Stimulated activated CD4-positive, alpha-beta T cell treated with anti-CD3 and anti-CD28 coated beads, Interleukin-15, amount 100 ng/mL, for 48 hours (primary cell): ENCODE measurements at regions not wholly inside any gene's neighbourhood (a gene's known extent, or its start where the extent isn't known, plus 50 kb on each side); places are given as distances from the start of the nearest gene placed in this dataset.

Experiments used
- DNase-seq, 2 donors: peaks; one replicate each; pipeline ENCODE4 v3.0.0-alpha.2; 2020; ENCODE audit warnings: low read depth in 2 of 2

DNA sequence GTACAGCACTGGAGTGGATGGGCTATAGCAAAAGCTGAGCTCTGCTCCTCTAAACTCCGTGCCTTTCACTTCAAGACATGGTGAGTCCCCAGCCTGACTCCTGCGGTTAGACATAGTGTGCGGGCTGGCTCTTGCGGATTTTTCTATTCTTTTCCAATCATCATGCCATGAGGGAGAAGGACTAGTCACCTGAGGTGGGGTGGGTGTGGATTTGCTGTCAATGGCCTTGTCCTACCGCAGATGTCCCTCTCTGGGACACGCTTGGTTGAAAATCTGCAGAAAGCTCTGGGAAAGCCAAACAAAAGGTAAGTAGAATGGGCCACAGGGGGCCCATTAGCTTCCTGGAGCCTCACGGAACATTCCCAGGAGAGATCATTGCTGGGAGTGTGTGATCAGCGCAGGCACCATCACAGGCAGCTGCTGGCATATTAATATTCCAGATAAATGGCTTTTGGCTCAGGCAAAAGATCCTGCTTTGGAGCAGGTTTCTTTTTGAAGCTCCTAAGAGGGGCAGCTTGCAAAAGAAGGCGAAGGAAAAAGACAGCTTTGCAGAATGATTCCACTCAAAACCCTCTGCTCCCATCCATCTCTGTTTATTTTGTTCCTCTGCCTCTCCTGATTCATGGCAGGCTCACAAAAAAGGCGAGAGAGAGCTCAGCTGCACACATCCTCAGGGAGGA lies 509.0 kb upstream of the ZMIZ1 start:
- no peak for DNase-seq

DNA sequence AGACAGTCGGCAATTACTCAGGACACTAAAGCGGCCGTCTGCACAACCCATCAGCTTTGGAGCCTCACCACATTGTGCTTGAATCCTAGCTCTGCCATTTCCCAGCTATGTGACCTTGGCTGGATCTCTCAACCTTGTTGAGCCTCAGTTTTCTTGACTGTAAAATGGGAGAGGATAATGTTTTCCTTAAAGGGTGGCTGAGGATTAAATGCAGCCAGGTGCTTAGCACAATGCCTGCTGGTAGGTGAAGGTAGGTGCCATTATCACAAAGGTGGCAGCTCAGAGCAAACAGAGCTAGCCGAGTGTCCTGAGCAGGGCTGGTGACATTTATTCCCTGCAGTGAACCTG lies 508.5 kb upstream of the ZMIZ1 start:
- DNase-seq = no peak

DNA sequence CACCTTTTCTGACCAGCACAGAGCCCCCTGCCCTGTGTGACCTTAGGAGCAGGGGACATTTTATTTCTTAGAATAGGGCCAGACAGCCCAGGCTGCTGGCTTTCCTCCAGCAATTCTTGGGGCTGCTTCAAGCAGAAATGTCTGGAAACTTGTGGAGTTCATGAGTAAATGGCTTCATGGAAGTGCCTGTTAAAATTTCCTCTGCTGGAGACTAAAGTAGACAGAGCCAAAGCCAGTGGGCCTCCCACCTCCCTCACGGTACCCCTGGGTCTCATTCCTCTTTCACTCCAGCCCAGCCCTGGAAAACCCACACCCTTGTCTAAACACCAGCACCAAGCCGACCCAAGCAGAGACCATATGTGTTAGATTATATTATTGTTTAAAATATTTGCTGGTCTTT lies 505.5 kb upstream of the ZMIZ1 start:
- no peak for DNase-seq

DNA sequence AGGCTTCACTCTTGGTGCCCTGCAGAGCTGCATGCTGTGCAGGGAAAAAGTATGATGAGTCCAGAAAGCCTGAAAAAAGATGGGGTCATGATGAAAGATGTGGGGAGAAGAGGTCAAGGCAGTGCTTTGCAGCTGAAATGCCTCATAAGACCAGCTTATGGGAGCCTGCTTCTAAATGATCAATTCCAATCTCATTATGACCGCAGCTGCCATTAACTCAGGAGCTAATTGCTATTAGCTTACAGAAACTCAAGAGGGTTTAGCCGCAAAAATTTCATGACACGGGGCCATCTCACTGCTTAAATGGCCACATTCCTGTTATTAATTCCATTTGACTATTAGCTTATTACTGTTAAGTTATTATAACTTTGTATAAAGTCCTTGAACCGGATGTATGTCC lies 502.9 kb upstream of the ZMIZ1 start:
- no peak for DNase-seq

DNA sequence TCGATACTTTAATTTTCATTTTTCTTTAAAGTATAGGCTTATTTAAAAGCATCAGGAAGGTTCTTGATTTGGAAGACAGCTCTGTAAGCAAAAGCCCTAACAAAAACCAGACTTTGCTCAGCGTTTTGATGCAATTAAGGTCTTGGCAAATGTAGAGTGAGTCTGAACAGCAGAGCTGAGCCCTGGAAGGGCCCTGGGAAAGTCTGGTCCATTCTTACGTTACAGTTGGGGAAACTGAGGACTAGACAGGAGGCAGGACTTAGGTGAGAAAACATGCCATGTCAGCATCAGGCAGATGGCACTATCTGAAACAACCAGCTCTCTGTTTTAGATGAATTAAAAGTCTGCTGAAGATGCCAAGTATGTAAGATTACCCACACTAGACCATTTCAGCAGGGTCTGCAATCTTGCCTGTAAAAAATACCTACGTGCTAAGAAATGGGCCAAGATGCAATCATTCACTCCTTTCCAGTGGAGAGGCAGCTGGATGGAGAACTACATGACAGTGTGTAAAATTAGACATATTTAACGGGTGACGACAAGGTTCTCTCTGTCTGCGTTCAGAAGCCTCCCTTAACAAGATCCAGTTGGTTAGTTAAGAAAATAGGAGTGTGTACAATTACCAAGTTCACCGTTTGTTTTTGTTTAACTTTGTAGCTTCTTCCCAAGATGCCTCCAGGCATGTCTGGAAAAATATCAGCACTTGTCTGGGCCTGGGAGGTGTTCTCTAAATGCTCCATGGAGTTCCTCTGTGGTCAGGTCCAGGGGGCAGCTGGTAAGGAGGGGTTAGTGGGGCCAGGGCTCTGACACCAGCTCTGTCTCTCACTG lies 502.3 kb upstream of the ZMIZ1 start:
- DNase-seq = no peak

DNA sequence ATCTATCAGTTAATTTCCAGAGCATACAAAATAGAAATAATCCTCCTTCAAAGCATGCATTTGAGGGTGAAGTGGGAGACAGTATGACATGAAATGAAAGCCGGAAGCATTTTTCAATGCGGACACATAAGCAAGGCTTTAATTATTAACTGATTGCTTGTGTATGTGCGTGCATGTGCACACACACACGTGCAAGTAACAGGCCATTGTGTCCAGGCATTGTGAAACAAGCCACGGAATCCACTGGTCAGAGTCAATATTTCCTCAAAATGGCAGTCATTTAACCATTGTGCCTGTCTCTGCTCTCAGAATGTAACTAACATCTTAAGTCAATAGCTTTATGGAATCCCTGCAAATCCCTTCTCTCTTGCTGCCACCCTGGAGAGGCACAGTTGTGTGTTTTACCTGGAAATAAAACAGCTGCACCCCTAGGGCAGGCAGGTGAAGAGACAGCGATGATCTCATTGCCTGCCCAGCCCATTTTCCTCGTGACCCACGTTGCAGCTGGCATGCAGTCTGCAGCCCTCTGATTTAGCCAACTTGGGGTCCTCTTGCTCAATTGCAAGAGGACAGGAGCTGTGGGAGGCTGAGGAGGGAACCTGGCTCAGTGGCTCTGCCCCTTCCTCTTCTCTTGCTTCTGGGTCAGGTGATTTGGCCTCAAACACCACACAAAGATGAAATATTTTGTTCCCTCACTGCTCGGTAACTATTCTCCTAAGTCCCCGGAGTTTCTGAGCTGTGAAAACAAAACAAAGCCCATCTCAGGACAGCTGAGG lies 500.9 kb upstream of the ZMIZ1 start:
- DNase-seq = no peak

DNA sequence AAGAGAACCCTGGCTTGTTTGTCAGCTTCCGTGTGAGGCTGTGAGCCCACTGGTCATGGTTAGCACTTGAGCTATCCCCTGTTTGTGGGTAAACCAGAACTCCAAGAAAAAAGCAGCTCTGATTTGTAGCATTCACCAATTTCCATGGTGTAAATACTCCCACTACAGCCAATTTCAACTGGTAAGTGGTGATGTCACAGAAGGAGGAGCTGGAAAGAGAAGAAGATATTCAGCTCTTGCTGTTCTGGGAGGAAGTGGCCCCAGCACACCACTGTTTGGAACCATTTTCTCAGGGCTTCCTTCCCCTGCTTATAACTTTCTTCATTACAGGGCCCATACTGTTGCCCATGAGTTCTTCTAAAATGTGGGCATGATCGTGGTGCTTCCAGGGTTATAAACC lies 500.1 kb upstream of the ZMIZ1 start:
- DNase-seq = no peak

DNA sequence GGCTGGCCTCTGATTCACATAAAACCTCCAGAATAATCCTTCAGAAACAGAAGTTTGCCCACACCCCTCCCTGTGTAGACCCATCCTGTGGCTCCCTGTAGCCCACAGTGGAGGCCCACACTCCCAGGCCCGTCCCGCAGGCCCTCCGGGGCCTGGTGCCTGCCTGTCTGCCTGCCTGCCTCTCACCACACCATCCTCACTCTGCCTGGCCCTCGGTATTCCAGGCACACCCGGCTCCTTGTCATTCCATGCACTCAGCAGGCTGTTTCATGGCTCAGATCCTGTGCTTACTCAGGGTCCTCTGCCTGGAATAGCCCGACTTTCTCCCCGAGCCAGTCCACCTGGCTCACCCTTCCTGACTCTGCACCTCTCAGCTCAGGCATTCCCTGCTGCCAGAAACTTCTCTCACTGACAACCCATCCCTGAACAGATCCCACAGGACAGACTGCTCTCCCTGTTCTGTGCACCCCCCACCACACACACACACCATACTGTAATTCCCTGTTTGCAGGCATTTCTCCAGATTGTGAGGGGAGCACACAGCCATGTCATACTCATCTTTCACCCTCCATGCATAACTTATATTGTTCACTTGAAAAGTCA lies 498.0 kb upstream of the ZMIZ1 start:
- DNase-seq = no peak

DNA sequence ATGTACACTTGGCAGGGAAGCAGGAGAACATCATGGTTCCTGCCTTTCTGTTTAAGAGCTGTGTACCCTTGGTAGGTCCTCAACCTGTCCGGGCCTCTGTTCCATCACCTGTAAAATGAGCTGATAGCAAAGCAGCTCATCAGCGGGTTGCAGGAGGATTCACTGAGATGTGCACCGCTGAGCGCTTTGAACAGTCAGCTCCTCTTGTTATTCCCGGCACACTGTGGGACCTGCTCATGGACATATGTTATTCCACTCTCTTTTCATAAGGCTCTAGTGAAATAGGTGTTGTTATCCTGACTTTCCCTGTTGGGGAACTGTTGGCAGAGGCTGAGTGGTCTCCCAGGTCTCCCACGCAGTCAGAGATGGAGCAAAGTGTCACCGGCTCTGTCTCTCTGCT lies 497.5 kb upstream of the ZMIZ1 start:
- no peak for DNase-seq

DNA sequence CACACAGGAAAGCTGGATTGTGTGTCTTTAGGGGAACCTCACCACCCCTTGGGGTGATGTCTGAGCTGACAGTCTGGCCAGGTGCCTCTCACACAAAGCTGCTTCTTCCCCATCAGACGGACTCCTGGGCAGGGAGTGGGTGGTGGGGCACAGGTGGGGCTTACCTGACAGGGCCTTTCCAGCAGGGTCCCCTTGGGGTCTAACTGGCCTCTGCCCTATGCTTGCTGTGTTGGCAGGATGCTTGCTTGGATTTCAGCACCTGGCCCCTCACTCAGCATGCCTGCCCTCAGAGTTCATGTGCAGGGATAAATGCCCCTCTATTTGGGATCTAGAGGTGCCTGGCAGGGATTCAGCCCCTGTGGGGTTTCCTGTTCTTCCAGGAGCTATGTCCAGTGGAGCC lies 496.9 kb upstream of the ZMIZ1 start:
- DNase-seq = no peak

DNA sequence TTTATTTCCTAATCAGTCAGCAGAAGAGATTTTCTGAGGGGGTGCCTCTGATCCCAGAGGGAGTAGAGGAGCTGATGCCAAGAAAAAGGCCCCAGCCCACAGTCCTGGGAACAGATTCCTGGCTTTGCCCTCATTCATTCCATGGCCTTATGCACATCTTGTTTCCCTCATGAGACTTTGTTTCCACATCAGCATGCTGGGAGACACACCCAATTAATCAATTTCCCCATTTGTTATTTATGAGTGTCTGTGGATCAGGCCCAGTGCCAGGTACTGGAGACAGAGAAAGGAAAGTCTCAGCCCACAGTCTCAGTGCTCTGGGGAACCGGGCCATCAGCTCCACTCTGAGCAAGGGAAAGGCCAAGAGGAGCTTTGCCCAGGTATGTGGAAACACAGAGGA lies 496.2 kb upstream of the ZMIZ1 start:
- DNase-seq = no peak

DNA sequence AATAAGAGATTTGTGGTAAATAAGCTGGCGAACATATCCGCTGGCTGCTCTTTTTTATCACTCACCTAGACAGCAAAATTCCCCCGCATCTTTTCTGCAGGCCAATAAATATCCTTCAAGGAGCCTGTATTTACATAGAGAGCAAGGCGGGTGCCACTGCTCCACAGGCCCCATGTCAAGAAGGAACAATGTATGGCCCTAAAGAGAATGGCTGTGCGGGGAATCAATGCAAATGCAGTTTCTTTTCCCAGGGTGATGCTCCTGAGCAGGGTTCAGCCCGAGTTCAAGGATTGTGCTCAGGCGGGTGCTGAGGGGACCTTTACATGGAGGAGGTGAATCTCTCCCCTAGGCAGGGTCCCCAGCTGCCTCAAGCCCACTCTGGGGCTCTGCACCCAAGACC lies 494.2 kb upstream of the ZMIZ1 start:
- no peak for DNase-seq

DNA sequence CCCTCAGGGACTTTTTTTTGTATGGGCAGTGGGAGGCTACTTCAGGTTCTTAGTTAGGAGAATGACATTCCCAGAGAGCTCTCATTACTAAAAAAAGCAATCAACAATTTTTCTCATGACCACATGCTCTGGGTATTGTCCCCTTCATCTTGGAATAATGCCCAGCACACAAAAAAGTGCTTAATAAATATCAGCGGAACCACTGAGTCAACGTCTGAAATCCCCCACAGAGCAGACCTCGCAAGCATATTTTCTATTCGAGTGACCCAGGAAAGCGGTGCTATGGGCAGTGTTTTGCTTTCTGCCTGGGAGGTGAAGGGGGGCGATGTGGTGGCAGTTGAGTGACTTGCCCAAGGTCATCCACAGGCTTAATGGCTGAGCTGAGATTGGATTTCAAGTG lies 493.4 kb upstream of the ZMIZ1 start:
- no peak for DNase-seq

DNA sequence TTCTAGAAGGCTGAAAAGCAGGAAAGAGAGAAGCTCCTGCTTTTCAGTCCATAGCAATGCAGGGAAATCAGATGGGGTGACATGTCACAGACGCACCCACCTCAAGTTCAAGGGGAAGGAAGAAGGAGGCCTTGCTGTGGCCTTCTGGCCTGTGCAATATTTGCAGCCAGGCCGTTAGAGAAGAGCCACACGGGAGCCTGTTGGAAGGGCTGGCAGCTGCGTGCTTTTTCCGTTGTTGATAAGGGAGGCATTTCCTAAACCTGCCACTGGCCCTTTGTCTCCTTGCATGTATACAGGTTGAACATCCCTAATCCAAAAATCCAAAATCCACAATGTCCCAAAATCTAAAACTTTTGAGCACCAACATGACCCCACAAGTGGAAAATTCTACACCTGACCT lies 492.5 kb upstream of the ZMIZ1 start:
- no peak for DNase-seq

DNA sequence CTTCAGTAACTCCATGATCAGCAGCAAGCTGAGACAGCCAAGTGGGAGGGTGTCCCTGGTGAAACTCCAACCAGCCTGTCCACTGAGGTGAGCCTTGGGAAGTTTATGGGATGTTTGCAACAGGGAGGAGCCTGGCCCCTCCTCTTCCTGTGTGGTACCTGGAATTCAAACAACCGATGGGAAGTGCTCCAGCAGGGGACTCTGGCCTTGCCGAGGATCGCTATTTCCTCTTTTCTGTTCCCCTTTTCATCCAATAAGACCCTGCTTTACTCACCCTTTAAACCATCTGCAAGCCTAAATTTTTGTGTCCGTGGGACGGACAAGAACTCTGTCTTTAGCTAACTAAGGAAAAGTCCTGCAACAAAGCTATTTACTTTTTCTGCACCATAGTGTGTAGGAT lies 491.1 kb upstream of the ZMIZ1 start:
- DNase-seq = no peak

DNA sequence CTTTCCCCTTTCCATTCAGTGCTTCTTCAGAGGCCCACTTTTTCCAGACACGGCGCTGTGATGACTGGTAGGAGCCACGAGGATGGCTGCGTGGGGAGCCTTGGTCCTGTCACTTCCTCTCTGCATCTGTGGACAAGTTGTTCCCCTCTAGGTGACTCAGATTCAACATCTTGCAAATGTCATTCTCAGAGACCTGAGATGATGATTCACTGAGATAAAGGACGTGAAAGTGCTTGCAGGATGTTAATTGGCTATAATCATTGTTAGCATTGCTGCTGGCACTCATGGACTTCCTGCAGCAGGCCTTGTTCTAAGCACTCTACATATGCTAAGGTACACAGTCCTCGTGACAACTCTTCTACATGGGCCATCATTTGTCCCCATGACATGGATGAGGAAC lies 489.8 kb upstream of the ZMIZ1 start:
- peak; percentile 51 to 63 for DNase-seq

DNA sequence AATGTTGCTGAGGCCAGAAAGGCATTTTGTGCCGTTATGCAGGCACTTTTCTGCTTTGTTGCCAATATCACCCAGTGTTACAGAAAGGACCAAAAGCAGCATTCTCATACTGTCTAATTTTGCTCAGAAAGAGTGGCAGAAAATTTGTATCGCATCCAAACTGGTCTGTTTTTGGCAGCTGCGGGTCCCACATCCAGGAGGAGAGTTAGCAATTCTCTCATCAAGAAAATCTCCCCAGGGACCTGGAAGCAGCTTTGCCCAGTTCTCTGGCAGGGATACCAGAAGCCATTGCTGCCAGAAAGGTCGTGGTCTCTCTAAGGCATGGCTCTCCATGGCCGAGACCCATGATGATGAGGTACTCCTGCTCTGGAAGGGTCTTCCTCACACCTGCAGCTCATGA lies 489.2 kb upstream of the ZMIZ1 start:
- DNase-seq = no peak

DNA sequence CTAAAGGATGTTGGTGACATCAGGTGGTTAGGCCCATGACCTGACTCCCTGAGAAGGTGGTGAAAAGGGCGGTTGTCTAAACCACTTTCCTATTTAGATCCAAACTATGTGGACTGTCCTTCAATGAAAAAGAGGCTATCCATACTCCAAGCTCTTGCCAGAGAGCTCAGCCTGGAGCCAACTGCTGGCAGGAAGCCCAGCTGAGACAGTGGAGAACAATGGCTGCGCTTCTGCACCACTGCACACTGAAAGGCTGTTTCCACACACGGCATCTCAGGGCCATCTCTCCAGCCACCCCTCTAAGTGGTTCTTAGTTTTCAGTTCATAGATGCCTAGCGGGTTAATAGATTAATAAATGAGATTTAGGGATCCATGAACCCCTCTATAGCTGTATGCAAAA lies 488.8 kb upstream of the ZMIZ1 start:
- no peak for DNase-seq

DNA sequence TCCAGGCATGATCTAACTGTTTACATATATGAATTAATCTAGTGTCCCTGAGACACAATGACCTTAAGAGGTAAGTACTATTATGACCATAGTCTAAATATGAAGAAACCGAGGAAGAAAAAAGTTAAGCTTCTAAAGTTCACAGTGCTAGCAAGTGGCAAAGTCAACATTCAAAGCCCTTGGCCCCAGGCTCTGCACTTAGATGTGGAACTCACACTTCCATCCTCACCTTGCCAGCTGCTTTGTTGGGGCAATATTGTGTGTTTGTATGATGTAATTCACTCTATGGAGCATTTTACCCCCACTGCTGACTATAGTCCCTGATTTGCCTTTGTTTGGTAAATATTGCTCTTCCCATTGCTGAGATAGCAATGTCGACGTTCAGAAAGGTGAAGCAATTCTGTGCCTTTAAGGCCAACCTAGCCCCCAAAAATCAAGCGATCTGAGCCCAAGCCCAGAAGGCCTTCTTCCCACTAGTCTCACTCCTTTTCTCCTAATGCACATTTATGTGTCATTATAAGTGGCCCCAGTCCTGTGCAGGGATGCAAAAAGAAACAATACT lies 487.6 kb upstream of the ZMIZ1 start:
- no peak for DNase-seq

DNA sequence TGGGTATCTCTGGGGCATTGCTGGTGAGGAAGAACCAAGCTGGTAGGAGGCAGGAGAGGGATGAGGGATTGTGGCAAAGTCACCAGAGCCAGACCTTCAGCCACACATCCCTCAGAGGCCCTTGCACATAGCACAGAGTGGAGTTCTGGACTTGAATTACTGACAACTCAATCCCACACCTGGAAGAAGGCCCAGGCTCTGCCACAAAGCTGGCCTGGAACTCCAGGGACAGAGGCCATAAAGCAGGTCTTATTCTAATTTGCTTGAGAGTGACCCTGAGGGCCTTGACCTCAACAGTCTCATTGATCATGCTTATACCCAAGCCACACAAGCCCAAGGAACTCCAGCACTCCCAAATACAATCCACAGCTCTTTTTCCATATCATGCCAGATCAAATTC lies 486.2 kb upstream of the ZMIZ1 start:
- DNase-seq = no peak

DNA sequence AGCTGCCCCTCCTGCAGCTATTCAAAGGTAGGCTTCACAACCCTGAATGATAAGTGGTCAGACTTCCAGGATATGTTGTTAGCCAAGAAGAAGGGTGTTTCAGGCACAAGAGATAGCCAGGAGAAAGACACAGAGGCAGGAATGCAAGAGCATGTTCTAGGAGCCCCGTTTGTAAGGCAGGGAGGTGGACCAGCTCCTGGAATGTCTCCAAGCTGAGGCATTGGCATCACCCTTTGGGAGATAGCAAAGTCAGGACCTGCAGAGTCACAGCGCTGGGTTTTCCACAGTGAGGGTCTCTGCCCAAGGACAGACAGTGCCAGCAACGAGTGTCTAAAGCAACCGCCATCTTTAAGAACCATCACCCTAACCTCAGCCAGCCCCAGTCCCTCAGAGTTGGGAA lies 484.5 kb upstream of the ZMIZ1 start:
- DNase-seq = no peak

DNA sequence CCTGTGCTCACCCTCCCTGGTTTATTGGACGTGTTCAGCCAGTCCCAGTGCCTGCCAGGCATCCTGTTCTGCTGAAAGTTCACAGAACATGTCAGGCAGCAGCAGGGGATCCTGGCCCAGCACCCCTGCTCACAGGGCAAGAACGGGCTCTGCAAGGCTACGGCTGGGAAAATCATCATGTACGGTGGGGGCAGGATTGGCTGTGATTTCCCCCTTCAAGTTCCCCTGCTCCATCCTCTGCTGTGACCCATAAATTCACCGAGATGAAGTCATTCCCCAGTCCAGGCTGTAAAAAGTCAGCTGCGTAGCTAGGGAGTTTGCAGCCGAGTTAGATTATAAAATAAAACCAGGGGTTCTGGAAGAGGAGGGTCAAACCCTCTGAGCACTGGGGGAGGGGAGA lies 484.1 kb upstream of the ZMIZ1 start:
- no peak for DNase-seq
